Gastrocnemius medialis (tissue), 4 donors: ENCODE measurements at regions not wholly inside any gene's neighbourhood (a gene's known extent, or its start where the extent isn't known, plus 50 kb on each side); places are given as distances from the start of the nearest gene placed in this dataset.
"Not testable (repeated sequence)": the region's sequence is repeated elsewhere in the genome, so short reads cannot be mapped to it uniquely, and the experiment has no call there.

Experiments
- ATAC-seq, 2 donors: fragments of 150-250 bp; one replicate each; pipeline ENCODE4 v1.9.1; 2016
- DNase-seq, 2 donors: peaks; one replicate each; pipeline ENCODE4 v3.0.0-alpha.2; 2019
- H3K27ac ChIP-seq, 4 donors: fragments of 200-600 bp; sonication (generic); 1 replicate in 1 of 4; 2 replicates in 3 of 4; pipeline ENCODE4 v1.5.1; 2016 to 2018; ENCODE audit warnings: mild to moderate bottlenecking in 2 of 4, moderate library complexity in 1 of 4
- H3K27me3 ChIP-seq, 3 donors: fragments of 200-600 bp; sonication (generic) in 2 of 3; 1 replicate in 1 of 3; 2 replicates in 2 of 3; pipeline versions ENCODE4 v1.5.1 to v1.6.0; 2016 to 2019; ENCODE audit warnings: mild to moderate bottlenecking in 1 of 3, moderate library complexity in 1 of 3
- H3K36me3 ChIP-seq, 2 donors: fragments of 200-600 bp; sonication (generic) in 1 of 2; one replicate each; pipeline ENCODE4 v1.5.1; 2017 to 2018
- H3K4me1 ChIP-seq, 2 donors: fragments of 200-600 bp; sonication (generic) in 1 of 2; one replicate each; pipeline ENCODE4 v1.5.1; 2016 to 2017; ENCODE audit warnings: mild to moderate bottlenecking in 2 of 2
- H3K4me3 ChIP-seq, 4 donors: fragments of 200-600 bp; sonication (generic) in 3 of 4; 1 replicate in 1 of 4; 2 replicates in 3 of 4; pipeline ENCODE4 v1.5.1; 2016 to 2019; ENCODE audit warnings: mild to moderate bottlenecking in 2 of 4
- H3K9me3 ChIP-seq, 3 donors: fragments of 200-600 bp; sonication (generic) in 2 of 3; 1 replicate in 1 of 3; 2 replicates in 2 of 3; pipeline ENCODE4 v1.5.1; 2016 to 2019
- CTCF ChIP-seq, 5 experiments: fragments of 450-650 bp in 3 of 5; fragments of 200-600 bp in 2 of 5; sonication (generic) in 2 of 5; IDR thresholded peaks in 4 of 5; conservative IDR thresholded peaks in 1 of 5; 1 replicate in 4 of 5; 2 replicates in 1 of 5; pipeline ENCODE4 v1.5.1; 2016 to 2019; ENCODE audit warnings: antibody characterized with exemption in 5 of 5, mild to moderate bottlenecking in 3 of 5, moderate library complexity in 3 of 5
- POLR2A ChIP-seq, 2 donors: fragments of 450-650 bp; IDR thresholded peaks; one replicate each; pipeline ENCODE4 v1.6.1; 2017; ENCODE audit warnings: antibody characterized with exemption in 2 of 2, mild to moderate bottlenecking in 2 of 2, moderate library complexity in 2 of 2
- in situ Hi-C, 4 donors: fragments of 200-750 bp; cut with MboI; loops; one replicate each; pipeline versions ENCODE4 v1.15.0 to v1.8.0; 2017; ENCODE audit warnings: low sequenced_read_pairs in 4 of 4
- intact Hi-C: fragments of 100-400 bp; cut with DNase I; formaldehyde crosslinking; loops from one replicate; pipeline ENCODE4 v1.15.1; 2023; ENCODE audit warnings: low total_unique reads

- H3K4me3 ChIP-seq, result no peak overlapping the region
- no peak for ATAC-seq
- H3K36me3 ChIP-seq, result no peaks in the 10 kb centered on the region
- in situ Hi-C loops (no loop called here), intact Hi-C loops (no loop called here)
- H3K4me1 ChIP-seq, result no peaks in the 10 kb centered on the region
- DNase-seq, result no peak
- no peaks in the 10 kb centered on the region for H3K27me3 ChIP-seq
- TF ChIP-seq POLR2A (IDR thresholded peaks at IDR 0.05), result no peak
- TF ChIP-seq CTCF (IDR thresholded peaks at IDR 0.05 in 4 of 5, conservative IDR thresholded peaks at IDR 0.05 in 1 of 5), result no peak
- no peak overlapping the region for H3K27ac ChIP-seq
- no peaks in the 10 kb centered on the region for H3K9me3 ChIP-seq
These were observed 626.6 kb downstream of the TMTC2 start for GRCh38 chr12:83313322-83313721.

- H3K4me1 ChIP-seq, result no peaks in the 10 kb centered on the region
- TF ChIP-seq POLR2A (IDR thresholded peaks at IDR 0.05) (no peak), CTCF (IDR thresholded peaks at IDR 0.05 in 4 of 5, conservative IDR thresholded peaks at IDR 0.05 in 1 of 5) (no peak)
- H3K27ac ChIP-seq, result no peak overlapping the region
- intact Hi-C loops, result no loop called here
- no peaks in the 10 kb centered on the region for H3K27me3 ChIP-seq
- in situ Hi-C loops, result no loop called here
- H3K4me3 ChIP-seq, result no peak overlapping the region
- H3K9me3 ChIP-seq, result no peaks in the 10 kb centered on the region
- DNase-seq (no peak), ATAC-seq (no peak)
- H3K36me3 ChIP-seq, result no peaks in the 10 kb centered on the region
These were observed 590.2 kb downstream of the TMTC2 start for GRCh38 chr12:83276904-83277303.

GRCh38 chr12:83271201-83271600 lies 584.5 kb downstream of the TMTC2 start:
- ATAC-seq, result no peak
- DNase-seq, result no peak
- Histone ChIP-seq H3K4me3 (no peak overlapping the region), H3K4me1 (no peaks in the 10 kb centered on the region), H3K27ac (no peak overlapping the region), H3K36me3 (no peaks in the 10 kb centered on the region), H3K9me3 (no peaks in the 10 kb centered on the region), H3K27me3 (no peaks in the 10 kb centered on the region)
- TF ChIP-seq POLR2A (IDR thresholded peaks at IDR 0.05) (no peak), CTCF (IDR thresholded peaks at IDR 0.05 in 4 of 5, conservative IDR thresholded peaks at IDR 0.05 in 1 of 5) (no peak)
- intact Hi-C loops, result no loop called here
- in situ Hi-C loops, result no loop called here

- Histone ChIP-seq H3K27me3 (no peaks in the 10 kb centered on the region), H3K9me3 (no peaks in the 10 kb centered on the region), H3K27ac (no peak overlapping the region), H3K4me3 (no peak overlapping the region), H3K4me1 (no peaks in the 10 kb centered on the region), H3K36me3 (no peaks in the 10 kb centered on the region)
- TF ChIP-seq POLR2A (IDR thresholded peaks at IDR 0.05) (no peak), CTCF (IDR thresholded peaks at IDR 0.05 in 4 of 5, conservative IDR thresholded peaks at IDR 0.05 in 1 of 5) (no peak)
- in situ Hi-C loops, result no loop called here
- ATAC-seq (no peak), DNase-seq (no peak)
- intact Hi-C loops, result no loop called here
These were observed 579.1 kb downstream of the TMTC2 start for GRCh38 chr12:83265808-83266207.

- H3K4me1 ChIP-seq, result no peaks in the 10 kb centered on the region
- H3K9me3 ChIP-seq, result no peaks in the 10 kb centered on the region
- H3K27me3 ChIP-seq, result no peaks in the 10 kb centered on the region
- intact Hi-C loops, result no loop called here
- no peaks in the 10 kb centered on the region for H3K36me3 ChIP-seq
- no peak for DNase-seq
- no peak for ATAC-seq
- no peak overlapping the region for H3K4me3 ChIP-seq
- no peak overlapping the region for H3K27ac ChIP-seq
- in situ Hi-C loops, result no loop called here
- TF ChIP-seq POLR2A (IDR thresholded peaks at IDR 0.05), result no peak
- no peak for TF ChIP-seq CTCF (IDR thresholded peaks at IDR 0.05 in 4 of 5, conservative IDR thresholded peaks at IDR 0.05 in 1 of 5)
These were observed 575.3 kb downstream of the TMTC2 start for GRCh38 chr12:83261998-83262397.

- H3K27me3 ChIP-seq, DNase-seq, H3K4me3 ChIP-seq, in situ Hi-C loops, intact Hi-C loops, H3K9me3 ChIP-seq, H3K4me1 ChIP-seq, H3K36me3 ChIP-seq, H3K27ac ChIP-seq, ATAC-seq: not testable (repeated sequence)
These were observed 573.4 kb downstream of the TMTC2 start for GRCh38 chr12:83260126-83260525.
